Body of pancreas (tissue), 4 donors: ENCODE measurements at regions not wholly inside any gene's neighbourhood (a gene's known extent, or its start where the extent isn't known, plus 50 kb on each side); places are given as distances from the start of the nearest gene placed in this dataset.

Source experiments
- ATAC-seq: fragments of 150-250 bp; one replicate; pipeline ENCODE4 v1.9.1; 2016
- DNase-seq, 4 donors: peaks; one replicate each; pipeline ENCODE4 v3.0.0-alpha.2; 2019
- H3K27ac ChIP-seq, 4 donors: fragments of 200-600 bp; sonication (generic); 1 replicate in 3 of 4; 2 replicates in 1 of 4; pipeline versions ENCODE4 v1.5.1 to v1.6.1; 2016 to 2019; ENCODE audit warnings: mild to moderate bottlenecking in 1 of 4, mixed read lengths in 1 of 4, moderate library complexity in 1 of 4
- H3K27me3 ChIP-seq, 2 donors: fragments of 200-600 bp; sonication (generic); one replicate each; pipeline ENCODE4 v1.6.0; 2016; ENCODE audit warnings: mild to moderate bottlenecking in 1 of 2
- H3K36me3 ChIP-seq, 2 donors: fragments of 200-600 bp; sonication (generic); replicated peaks in 1 of 2; 2 replicates each; pipeline ENCODE4 v1.5.1; 2016; ENCODE audit warnings: low read depth in 2 of 2; ENCODE audit not compliant: insufficient read depth in 1 of 2
- H3K4me1 ChIP-seq: fragments of 200-600 bp; sonication (generic); one replicate; pipeline ENCODE4 v1.6.0; 2016
- H3K4me3 ChIP-seq, 2 donors: fragments of 200-600 bp; sonication (generic); 1 replicate in 1 of 2; 2 replicates in 1 of 2; pipeline ENCODE4 v1.5.1; 2016 to 2019
- H3K9me3 ChIP-seq, 3 donors: fragments of 200-600 bp; sonication (generic); 1 replicate in 2 of 3; 2 replicates in 1 of 3; pipeline ENCODE4 v1.5.1; 2016
- POLR2A ChIP-seq, 3 donors: fragments of 450-650 bp; IDR thresholded peaks; one replicate each; pipeline ENCODE4 v1.6.1; 2016; ENCODE audit warnings: antibody characterized with exemption in 3 of 3, mild to moderate bottlenecking in 2 of 3
- WGBS, 2 donors: methylation state at CpG; one replicate each; pipeline ENCODE4 v1.1.5; 2017; 5-methylcytosine and 5-hydroxymethylcytosine counted together
- intact Hi-C: fragments of 100-400 bp; cut with DNase I; formaldehyde crosslinking; loops from one replicate; pipeline ENCODE4 v1.15.1; 2023
- TF ChIP-seq, protein P1 (sequence below), 7 experiments: fragments of 450-650 bp in 4 of 7; fragments of 200-600 bp in 3 of 7; sonication (generic) in 3 of 7; IDR thresholded peaks; one replicate each; pipeline ENCODE4 v1.5.1; 2016 to 2019; ENCODE audit warnings: antibody characterized with exemption in 7 of 7

DNA sequence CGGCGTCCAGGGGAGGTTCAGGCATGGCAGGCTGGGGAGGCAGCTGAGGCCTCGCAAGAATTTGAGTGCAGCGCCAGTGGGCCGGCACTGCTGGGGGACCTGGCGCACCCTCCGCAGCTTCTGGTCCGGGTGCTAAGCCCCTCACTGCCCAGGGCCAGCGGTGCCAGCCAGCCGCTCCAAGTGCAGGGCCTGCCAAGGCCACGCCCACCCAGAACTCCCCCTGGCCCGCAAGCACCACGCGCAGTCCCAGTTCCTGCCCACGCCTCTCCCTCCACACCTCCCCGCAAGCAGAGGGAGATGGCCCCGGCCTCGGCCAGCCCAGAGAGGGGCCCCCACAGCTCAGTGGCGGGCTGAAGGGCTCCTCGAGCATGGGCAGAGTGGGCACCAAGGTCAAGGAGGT is 2017.3 kb downstream of the LRRC4C start:
- Histone ChIP-seq H3K4me3 (no peak overlapping the region), H3K4me1 (no peaks in the 10 kb centered on the region), H3K27ac (no peak overlapping the region), H3K27me3 (no peaks in the 10 kb centered on the region), H3K36me3 (no peaks in the 10 kb centered on the region), H3K9me3 (no peaks in the 10 kb centered on the region)
- no peak for ATAC-seq
- DNase-seq, result no peak
- TF ChIP-seq, protein P1, sequence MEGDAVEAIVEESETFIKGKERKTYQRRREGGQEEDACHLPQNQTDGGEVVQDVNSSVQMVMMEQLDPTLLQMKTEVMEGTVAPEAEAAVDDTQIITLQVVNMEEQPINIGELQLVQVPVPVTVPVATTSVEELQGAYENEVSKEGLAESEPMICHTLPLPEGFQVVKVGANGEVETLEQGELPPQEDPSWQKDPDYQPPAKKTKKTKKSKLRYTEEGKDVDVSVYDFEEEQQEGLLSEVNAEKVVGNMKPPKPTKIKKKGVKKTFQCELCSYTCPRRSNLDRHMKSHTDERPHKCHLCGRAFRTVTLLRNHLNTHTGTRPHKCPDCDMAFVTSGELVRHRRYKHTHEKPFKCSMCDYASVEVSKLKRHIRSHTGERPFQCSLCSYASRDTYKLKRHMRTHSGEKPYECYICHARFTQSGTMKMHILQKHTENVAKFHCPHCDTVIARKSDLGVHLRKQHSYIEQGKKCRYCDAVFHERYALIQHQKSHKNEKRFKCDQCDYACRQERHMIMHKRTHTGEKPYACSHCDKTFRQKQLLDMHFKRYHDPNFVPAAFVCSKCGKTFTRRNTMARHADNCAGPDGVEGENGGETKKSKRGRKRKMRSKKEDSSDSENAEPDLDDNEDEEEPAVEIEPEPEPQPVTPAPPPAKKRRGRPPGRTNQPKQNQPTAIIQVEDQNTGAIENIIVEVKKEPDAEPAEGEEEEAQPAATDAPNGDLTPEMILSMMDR (IDR thresholded peaks at IDR 0.05), result no peak
- TF ChIP-seq POLR2A (IDR thresholded peaks at IDR 0.05), result no peak
- intact Hi-C loops, result no loop called here
- WGBS, 2 donors, result 69 to 82% methylated on average over 3 to 20 of the region's 20 CpGs

DNA sequence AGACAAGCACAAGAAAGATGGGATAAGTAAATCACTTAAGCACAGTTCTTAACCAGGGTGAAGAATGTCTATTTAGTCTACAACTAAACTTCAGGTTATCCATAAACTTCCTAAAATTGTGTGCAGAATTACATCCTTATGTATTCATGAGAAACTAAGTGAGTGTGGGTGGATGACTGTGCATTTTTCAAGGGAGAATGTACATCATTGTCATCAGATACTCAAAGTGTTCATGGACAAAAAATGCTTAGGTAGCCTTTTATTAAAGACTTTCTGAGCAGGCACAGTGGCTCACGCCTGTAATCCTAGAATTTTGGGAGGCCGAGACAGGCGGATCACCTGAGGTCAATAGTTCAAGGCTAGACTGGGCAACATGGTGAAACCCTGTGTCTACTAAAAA is 2023.8 kb downstream of the LRRC4C start:
- intact Hi-C loops, result no loop called here
- WGBS, 2 donors, result 85 to 89% methylated on average over 3 of the region's 3 CpGs
- TF ChIP-seq, protein P1 (IDR thresholded peaks at IDR 0.05), result no peak
- no peak for TF ChIP-seq POLR2A (IDR thresholded peaks at IDR 0.05)

DNA sequence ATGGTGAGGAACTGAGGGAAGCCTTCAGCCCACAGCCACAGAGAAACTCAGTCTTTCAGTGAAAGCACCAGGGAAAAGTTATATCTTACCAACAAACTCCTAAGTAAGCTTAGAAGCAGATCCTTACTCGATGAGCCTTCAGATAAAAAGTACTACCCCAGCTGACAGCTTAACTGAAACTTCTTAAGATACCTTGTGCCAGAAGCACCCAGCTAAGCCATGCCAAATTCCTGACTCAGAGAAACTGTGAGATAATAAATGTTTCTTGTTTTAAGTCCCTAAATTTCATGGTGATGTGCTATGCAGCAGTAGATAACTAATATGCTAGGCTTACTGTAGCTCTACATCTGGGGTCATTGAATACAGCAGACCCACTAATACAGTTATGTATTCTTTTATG is 2025.0 kb downstream of the LRRC4C start:
- ATAC-seq (no peak), DNase-seq (no peak)
- Histone ChIP-seq H3K27me3 (no peaks in the 10 kb centered on the region), H3K4me1 (no peaks in the 10 kb centered on the region), H3K9me3 (no peaks in the 10 kb centered on the region), H3K27ac (no peak overlapping the region), H3K36me3 (no peaks in the 10 kb centered on the region), H3K4me3 (no peak overlapping the region)
- no peak for TF ChIP-seq POLR2A (IDR thresholded peaks at IDR 0.05)
- TF ChIP-seq, protein P1 (IDR thresholded peaks at IDR 0.05), result no peak
- intact Hi-C loops, result no loop called here
- 29 to 40% methylated on average over 1 of the region's 1 CpG for WGBS, 2 donors

More for the DNA sequence above, 2023.8 kb downstream of the LRRC4C start:
- Histone ChIP-seq H3K4me3 (no peak overlapping the region), H3K36me3 (no peaks in the 10 kb centered on the region), H3K9me3 (no peaks in the 10 kb centered on the region), H3K27ac (no peak overlapping the region), H3K27me3 (no peaks in the 10 kb centered on the region), H3K4me1 (no peaks in the 10 kb centered on the region)
- DNase-seq (no peak), ATAC-seq (no peak)

DNA sequence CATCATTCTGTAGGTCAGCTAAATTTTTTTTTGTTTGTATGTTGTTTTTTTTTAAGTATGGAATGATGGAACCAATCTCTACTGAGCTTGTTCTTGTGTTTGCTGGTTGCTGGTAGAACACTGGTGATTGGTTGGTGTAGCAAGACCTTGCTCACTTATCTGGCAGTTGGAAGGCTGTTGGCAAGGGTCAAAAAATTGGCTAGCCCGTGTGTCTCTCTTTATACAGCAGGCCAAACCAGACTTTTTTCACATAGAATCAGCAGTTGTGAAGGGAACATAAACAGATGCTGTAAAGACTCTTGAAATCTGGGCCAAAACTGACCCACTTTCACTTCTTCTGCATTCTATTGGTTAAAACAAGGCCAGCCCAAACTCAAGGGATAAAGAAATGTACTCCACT is 2026.5 kb downstream of the LRRC4C start:
- Histone ChIP-seq H3K4me3 (no peak overlapping the region), H3K36me3 (no peaks in the 10 kb centered on the region), H3K9me3 (no peaks in the 10 kb centered on the region), H3K27me3 (no peaks in the 10 kb centered on the region), H3K4me1 (no peaks in the 10 kb centered on the region), H3K27ac (peak overlapping the region in 1 of 4 donors; percentile 41)
- ATAC-seq (peak; percentile 96), DNase-seq (peak; percentile 48 to 79 (median 68))
- WGBS, 2 donors, result 5 to 12% methylated on average over 1 of the region's 1 CpG
- intact Hi-C loops, result no loop called here
- TF ChIP-seq, protein P1 (IDR thresholded peaks at IDR 0.05), result no peak
- no peak for TF ChIP-seq POLR2A (IDR thresholded peaks at IDR 0.05)

DNA sequence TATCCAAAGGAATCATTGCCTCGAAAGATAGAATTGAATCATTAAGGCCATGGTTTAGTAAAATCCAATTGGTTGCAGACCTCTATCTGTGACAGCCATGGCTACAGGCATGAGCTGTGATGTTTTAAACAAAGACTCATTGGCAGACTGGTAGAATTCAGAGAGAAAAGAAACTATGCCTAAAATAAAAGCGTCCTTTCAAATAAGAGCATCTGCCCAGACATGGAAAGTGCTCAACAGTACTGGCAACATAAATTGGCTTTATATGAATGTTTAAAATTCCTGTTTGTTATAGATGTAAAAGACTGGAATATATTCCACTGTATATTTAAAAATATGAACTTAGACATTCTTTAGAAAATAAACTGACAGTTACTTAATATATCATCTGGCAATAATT is 2034.2 kb downstream of the LRRC4C start:
- Histone ChIP-seq H3K27ac (no peak overlapping the region), H3K4me1 (no peaks in the 10 kb centered on the region), H3K4me3 (no peak overlapping the region), H3K9me3 (no peaks in the 10 kb centered on the region), H3K36me3 (no peaks in the 10 kb centered on the region), H3K27me3 (no peaks in the 10 kb centered on the region)
- ATAC-seq (no peak), DNase-seq (no peak)
- WGBS, 2 donors, result 86 to 91% methylated on average over 2 of the region's 2 CpGs
- TF ChIP-seq POLR2A (IDR thresholded peaks at IDR 0.05), result no peak
- TF ChIP-seq, protein P1 (IDR thresholded peaks at IDR 0.05), result no peak
- intact Hi-C loops, result no loop called here
